ENCODE measurements at regions not wholly inside any gene's neighbourhood (a gene's known extent, or its start where the extent isn't known, plus 50 kb on each side); places are given as distances from the start of the nearest gene placed in this dataset.
"Not testable (repeated sequence)": the region's sequence is repeated elsewhere in the genome, so short reads cannot be mapped to it uniquely, and the experiment has no call there.

GRCh38 chr5:38697013-38697412 is 140.6 kb upstream of the LIFR start:
- no peaks in the 10 kb centered on the region for H3K36me3 ChIP-seq
- TF ChIP-seq CTCF (IDR thresholded peaks at IDR 0.05), result no peak
- no peak overlapping the region for H3K4me3 ChIP-seq
- DNase-seq (no peak), ATAC-seq (peak in 2 of 8 donors; percentile 38 to 58)
- H3K27ac ChIP-seq, result no peak overlapping the region
- H3K9me3 ChIP-seq, result no peaks in the 10 kb centered on the region
- H3K27me3 ChIP-seq, result no peaks in the 10 kb centered on the region
- intact Hi-C loops (cut with DNase I), result no loop called here
- peaks cover 0 to 22% (median 0%) of the 10 kb centered on the region in 9 donors for H3K4me1 ChIP-seq

GRCh38 chr5:38705529-38705928 is 140.3 kb upstream of the OSMR start:
- DNase-seq; H3K9me3 ChIP-seq; intact Hi-C loops (cut with DNase I); H3K4me3 ChIP-seq; H3K36me3 ChIP-seq; H3K27me3 ChIP-seq; H3K27ac ChIP-seq; ATAC-seq: not testable (repeated sequence)
- H3K4me1 ChIP-seq, result peaks cover 3 to 28% (median 12%) of the 10 kb centered on the region in 9 donors
- WGBS, 2 donors, result 90 to 96% methylated on average over 4 of the region's 4 CpGs

- TF ChIP-seq CTCF (IDR thresholded peaks at IDR 0.05), result no peak
- WGBS, 2 donors, result 88 to 90% methylated on average over 3 of the region's 3 CpGs
- Histone ChIP-seq H3K36me3 (no peaks in the 10 kb centered on the region), H3K4me3 (no peak overlapping the region), H3K4me1 (peaks cover 3 to 30% (median 12%) of the 10 kb centered on the region in 9 donors), H3K27ac (peak overlapping the region in 1 of 10 donors; percentile 13), H3K9me3 (no peaks in the 10 kb centered on the region), H3K27me3 (no peaks in the 10 kb centered on the region)
- intact Hi-C loops (cut with DNase I), result no loop called here
- no peak for DNase-seq
- ATAC-seq, result no peak
These were observed 139.4 kb upstream of the OSMR start for GRCh38 chr5:38706376-38706775.

- H3K27ac ChIP-seq, result peak overlapping the region in 1 of 10 donors; percentile 13
- 64 to 66% methylated on average over 10 of the region's 10 CpGs for WGBS, 2 donors
- TF ChIP-seq CTCF (IDR thresholded peaks at IDR 0.05), result no peak
- intact Hi-C loops (cut with DNase I), result no loop called here
- peak in 7 of 8 donors; percentile 40 to 82 (median 59) for ATAC-seq
- no peaks in the 10 kb centered on the region for H3K27me3 ChIP-seq
- H3K4me3 ChIP-seq, result no peak overlapping the region
- no peaks in the 10 kb centered on the region for H3K9me3 ChIP-seq
- DNase-seq, result no peak
- H3K36me3 ChIP-seq, result no peaks in the 10 kb centered on the region
- peaks cover 3 to 30% (median 12%) of the 10 kb centered on the region in 9 donors for H3K4me1 ChIP-seq
These were observed 138.2 kb upstream of the OSMR start for GRCh38 chr5:38707352-38708210.

Data from heart right ventricle (tissue), 16 donors.